ENCODE measurements at regions not wholly inside any gene's neighbourhood (a gene's known extent, or its start where the extent isn't known, plus 50 kb on each side); places are given as distances from the start of the nearest gene placed in this dataset.

- Mint-ChIP-seq H3K27me3 (ENCODE audit: insufficient read depth, low read depth, poor library complexity) (no peaks in the 10 kb centered on the region), H3K27ac (no peak overlapping the region), H3K36me3 (ENCODE audit: low read depth) (no peaks in the 10 kb centered on the region; the same call in 2 of the 3 replicates), H3K4me1 (peaks cover 3% of the 10 kb centered on the region; the same call in 2 of the 3 replicates), H3K4me3 (no peak overlapping the region), H3K9me3 (no peaks in the 10 kb centered on the region)
- Histone ChIP-seq H3K27me3 (ENCODE audit: insufficient read depth) (no peaks in the 10 kb centered on the region), H3K36me3 (ENCODE audit: insufficient read depth) (no peaks in the 10 kb centered on the region), H3F3A (replicated peaks; ENCODE audit: low read depth) (no peaks in the 10 kb centered on the region), H3K4me1 (ENCODE audit: insufficient read depth) (peaks cover 6% of the 10 kb centered on the region; the same call in 1 of the 2 replicates), H3K27ac (ENCODE audit: low read depth) (no peak overlapping the region), H3K4me3 (no peak overlapping the region), H3K4me2 (no peak overlapping the region), H4K20me1 (replicated peaks; ENCODE audit: insufficient read depth) (no peaks in the 10 kb centered on the region), H2AFZ (no peak overlapping the region), H3K9me2 (ENCODE audit: insufficient read depth) (0 out of 2 replicates have a peak, but pooled peaks cover 4% of the 10 kb centered on the region), H3K79me2 (replicated peaks; ENCODE audit: insufficient read depth) (no peaks in the 10 kb centered on the region)
- DNase-seq (ENCODE audit: low spot score), result no peak
- TF ChIP-seq STAT1 (IDR thresholded peaks at IDR 0.05; ENCODE audit: unreplicated experiment) (no peak), POLR2AphosphoS5 (IDR thresholded peaks at IDR 0.05; ENCODE audit: low read depth) (no peak), JUNB (IDR thresholded peaks at IDR 0.05; ENCODE audit: unreplicated experiment) (no peak), CREB1 (CRISPR knock-in tag; IDR thresholded peaks at IDR 0.05; ENCODE audit: low read depth) (no peak), NANOG (IDR thresholded peaks at IDR 0.05; ENCODE audit: borderline replicate concordance) (no peak), EZH2phosphoT487 (IDR thresholded peaks at IDR 0.05; ENCODE audit: unreplicated experiment) (no peak), ZNF462 (CRISPR knock-in tag; IDR thresholded peaks at IDR 0.05) (no peak), ZNF331 (CRISPR knock-in tag; IDR thresholded peaks at IDR 0.05; ENCODE audit: low read depth) (no peak), EZH2 (IDR thresholded peaks at IDR 0.05; ENCODE audit: low read depth, unreplicated experiment) (no peak), ZNF114 (CRISPR knock-in tag; IDR thresholded peaks at IDR 0.05) (no peak)
- TF ChIP-seq, protein P1, sequence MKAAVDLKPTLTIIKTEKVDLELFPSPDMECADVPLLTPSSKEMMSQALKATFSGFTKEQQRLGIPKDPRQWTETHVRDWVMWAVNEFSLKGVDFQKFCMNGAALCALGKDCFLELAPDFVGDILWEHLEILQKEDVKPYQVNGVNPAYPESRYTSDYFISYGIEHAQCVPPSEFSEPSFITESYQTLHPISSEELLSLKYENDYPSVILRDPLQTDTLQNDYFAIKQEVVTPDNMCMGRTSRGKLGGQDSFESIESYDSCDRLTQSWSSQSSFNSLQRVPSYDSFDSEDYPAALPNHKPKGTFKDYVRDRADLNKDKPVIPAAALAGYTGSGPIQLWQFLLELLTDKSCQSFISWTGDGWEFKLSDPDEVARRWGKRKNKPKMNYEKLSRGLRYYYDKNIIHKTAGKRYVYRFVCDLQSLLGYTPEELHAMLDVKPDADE (IDR thresholded peaks at IDR 0.05), result no peak
- TF ChIP-seq, protein P2, sequence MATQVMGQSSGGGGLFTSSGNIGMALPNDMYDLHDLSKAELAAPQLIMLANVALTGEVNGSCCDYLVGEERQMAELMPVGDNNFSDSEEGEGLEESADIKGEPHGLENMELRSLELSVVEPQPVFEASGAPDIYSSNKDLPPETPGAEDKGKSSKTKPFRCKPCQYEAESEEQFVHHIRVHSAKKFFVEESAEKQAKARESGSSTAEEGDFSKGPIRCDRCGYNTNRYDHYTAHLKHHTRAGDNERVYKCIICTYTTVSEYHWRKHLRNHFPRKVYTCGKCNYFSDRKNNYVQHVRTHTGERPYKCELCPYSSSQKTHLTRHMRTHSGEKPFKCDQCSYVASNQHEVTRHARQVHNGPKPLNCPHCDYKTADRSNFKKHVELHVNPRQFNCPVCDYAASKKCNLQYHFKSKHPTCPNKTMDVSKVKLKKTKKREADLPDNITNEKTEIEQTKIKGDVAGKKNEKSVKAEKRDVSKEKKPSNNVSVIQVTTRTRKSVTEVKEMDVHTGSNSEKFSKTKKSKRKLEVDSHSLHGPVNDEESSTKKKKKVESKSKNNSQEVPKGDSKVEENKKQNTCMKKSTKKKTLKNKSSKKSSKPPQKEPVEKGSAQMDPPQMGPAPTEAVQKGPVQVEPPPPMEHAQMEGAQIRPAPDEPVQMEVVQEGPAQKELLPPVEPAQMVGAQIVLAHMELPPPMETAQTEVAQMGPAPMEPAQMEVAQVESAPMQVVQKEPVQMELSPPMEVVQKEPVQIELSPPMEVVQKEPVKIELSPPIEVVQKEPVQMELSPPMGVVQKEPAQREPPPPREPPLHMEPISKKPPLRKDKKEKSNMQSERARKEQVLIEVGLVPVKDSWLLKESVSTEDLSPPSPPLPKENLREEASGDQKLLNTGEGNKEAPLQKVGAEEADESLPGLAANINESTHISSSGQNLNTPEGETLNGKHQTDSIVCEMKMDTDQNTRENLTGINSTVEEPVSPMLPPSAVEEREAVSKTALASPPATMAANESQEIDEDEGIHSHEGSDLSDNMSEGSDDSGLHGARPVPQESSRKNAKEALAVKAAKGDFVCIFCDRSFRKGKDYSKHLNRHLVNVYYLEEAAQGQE (IDR thresholded peaks at IDR 0.05; ENCODE audit: unreplicated experiment), result no peak
- TF ChIP-seq, protein P3, sequence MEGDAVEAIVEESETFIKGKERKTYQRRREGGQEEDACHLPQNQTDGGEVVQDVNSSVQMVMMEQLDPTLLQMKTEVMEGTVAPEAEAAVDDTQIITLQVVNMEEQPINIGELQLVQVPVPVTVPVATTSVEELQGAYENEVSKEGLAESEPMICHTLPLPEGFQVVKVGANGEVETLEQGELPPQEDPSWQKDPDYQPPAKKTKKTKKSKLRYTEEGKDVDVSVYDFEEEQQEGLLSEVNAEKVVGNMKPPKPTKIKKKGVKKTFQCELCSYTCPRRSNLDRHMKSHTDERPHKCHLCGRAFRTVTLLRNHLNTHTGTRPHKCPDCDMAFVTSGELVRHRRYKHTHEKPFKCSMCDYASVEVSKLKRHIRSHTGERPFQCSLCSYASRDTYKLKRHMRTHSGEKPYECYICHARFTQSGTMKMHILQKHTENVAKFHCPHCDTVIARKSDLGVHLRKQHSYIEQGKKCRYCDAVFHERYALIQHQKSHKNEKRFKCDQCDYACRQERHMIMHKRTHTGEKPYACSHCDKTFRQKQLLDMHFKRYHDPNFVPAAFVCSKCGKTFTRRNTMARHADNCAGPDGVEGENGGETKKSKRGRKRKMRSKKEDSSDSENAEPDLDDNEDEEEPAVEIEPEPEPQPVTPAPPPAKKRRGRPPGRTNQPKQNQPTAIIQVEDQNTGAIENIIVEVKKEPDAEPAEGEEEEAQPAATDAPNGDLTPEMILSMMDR (conservative IDR thresholded peaks at IDR 0.05; ENCODE audit: low read depth in 2 of 2), result no peak
- no peak for ATAC-seq
These were observed 196.2 kb downstream of the TUSC7 start for GRCh38 chr3:116905794-116906193.

Measured in GM23338 (cell line).